PFSK-1 (cell line): ENCODE measurements at regions not wholly inside any gene's neighbourhood (a gene's known extent, or its start where the extent isn't known, plus 50 kb on each side); places are given as distances from the start of the nearest gene placed in this dataset.

ENCODE experiments used
- FOXP2 ChIP-seq: optimal IDR thresholded peaks from 2 replicates; pipeline ENCODE3; 2011; ENCODE audit warnings: borderline replicate concordance, control low read depth, inconsistent platforms; ENCODE audit not compliant: insufficient read depth; ENCODE audit errors: extremely low read length, extremely low read depth
- POLR2AphosphoS5 ChIP-seq: IDR thresholded peaks from 2 replicates; pipeline ENCODE4 v1.6.1; 2012; ENCODE audit warnings: low read depth, mild to moderate bottlenecking, control low read depth, low read length, moderate library complexity
- REST ChIP-seq, 2 experiments: IDR thresholded peaks; 2 replicates each; pipeline versions ENCODE4 v1.6.1 to v1.8.0; 2011 to 2012; ENCODE audit warnings: low read depth in 2 of 2, low read length in 2 of 2, control low read depth in 1 of 2, inconsistent platforms in 1 of 2, mild to moderate bottlenecking in 1 of 2, moderate library complexity in 1 of 2; ENCODE audit not compliant: insufficient read depth in 1 of 2
- SIN3A ChIP-seq: IDR thresholded peaks from 2 replicates; pipeline ENCODE4 v1.6.1; 2012; ENCODE audit warnings: mild to moderate bottlenecking, low read length, moderate library complexity, borderline replicate concordance; ENCODE audit not compliant: insufficient read depth
- TAF1 ChIP-seq: IDR thresholded peaks from 2 replicates; pipeline ENCODE4 v1.6.1; 2012; ENCODE audit warnings: low read length, control low read depth, borderline replicate concordance; ENCODE audit not compliant: insufficient read depth

- TF ChIP-seq SIN3A (no peak), REST (IDR thresholded peaks at IDR 0.05; ENCODE audit: insufficient read depth in 1 of 2, low read depth in 2 of 2, low read length in 2 of 2) (no peak), POLR2AphosphoS5 (no peak), TAF1 (no peak), FOXP2 (no peak)
Observed at GRCh38 chr13:30024125-30024865, 173.9 kb upstream of the UBL3 start.
